HL-60 (cell line): ENCODE measurements at regions not wholly inside any gene's neighbourhood (a gene's known extent, or its start where the extent isn't known, plus 50 kb on each side); places are given as distances from the start of the nearest gene placed in this dataset.

Source experiments
- POLR2AphosphoS5 ChIP-seq: IDR thresholded peaks from 2 replicates; pipeline ENCODE4 v1.6.1; 2012; ENCODE audit warnings: low read depth
- SPI1 ChIP-seq: IDR thresholded peaks from 2 replicates; pipeline ENCODE4 v1.6.1; 2012; ENCODE audit warnings: low read depth, mild to moderate bottlenecking, borderline replicate concordance
- TF ChIP-seq, protein P1 (sequence below): IDR thresholded peaks from 2 replicates; pipeline ENCODE4 v1.6.1; 2012; ENCODE audit warnings: low read depth; ENCODE audit not compliant: insufficient replicate concordance
- TF ChIP-seq, protein P2 (sequence below): IDR thresholded peaks from one replicate; pipeline ENCODE4 v1.5.1; 2011; ENCODE audit warnings: low read length, control low read depth, inconsistent platforms; ENCODE audit not compliant: insufficient read depth

DNA sequence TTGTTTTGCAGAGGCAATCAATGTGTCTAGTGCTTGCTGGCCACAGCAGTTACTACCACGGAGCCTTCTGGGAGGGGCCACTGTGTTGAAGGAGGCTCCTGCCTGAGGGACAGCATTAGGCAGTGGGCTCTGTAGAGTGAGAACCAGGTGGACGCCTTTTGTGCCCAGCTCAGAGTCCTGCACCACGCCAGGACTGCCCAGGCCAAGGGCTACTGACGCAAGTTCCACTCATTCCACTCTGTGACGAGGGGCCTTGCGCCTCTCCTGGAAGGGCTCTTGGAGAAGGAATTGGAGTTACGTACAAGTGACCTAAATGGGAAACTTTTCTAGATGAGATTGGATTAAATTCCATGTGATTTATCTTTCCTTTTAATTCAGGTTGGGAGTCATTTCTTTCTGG is 102.8 kb upstream of the MAGEE2 start:
- TF ChIP-seq POLR2AphosphoS5 (no peak), SPI1 (no peak)
- TF ChIP-seq, protein P1, sequence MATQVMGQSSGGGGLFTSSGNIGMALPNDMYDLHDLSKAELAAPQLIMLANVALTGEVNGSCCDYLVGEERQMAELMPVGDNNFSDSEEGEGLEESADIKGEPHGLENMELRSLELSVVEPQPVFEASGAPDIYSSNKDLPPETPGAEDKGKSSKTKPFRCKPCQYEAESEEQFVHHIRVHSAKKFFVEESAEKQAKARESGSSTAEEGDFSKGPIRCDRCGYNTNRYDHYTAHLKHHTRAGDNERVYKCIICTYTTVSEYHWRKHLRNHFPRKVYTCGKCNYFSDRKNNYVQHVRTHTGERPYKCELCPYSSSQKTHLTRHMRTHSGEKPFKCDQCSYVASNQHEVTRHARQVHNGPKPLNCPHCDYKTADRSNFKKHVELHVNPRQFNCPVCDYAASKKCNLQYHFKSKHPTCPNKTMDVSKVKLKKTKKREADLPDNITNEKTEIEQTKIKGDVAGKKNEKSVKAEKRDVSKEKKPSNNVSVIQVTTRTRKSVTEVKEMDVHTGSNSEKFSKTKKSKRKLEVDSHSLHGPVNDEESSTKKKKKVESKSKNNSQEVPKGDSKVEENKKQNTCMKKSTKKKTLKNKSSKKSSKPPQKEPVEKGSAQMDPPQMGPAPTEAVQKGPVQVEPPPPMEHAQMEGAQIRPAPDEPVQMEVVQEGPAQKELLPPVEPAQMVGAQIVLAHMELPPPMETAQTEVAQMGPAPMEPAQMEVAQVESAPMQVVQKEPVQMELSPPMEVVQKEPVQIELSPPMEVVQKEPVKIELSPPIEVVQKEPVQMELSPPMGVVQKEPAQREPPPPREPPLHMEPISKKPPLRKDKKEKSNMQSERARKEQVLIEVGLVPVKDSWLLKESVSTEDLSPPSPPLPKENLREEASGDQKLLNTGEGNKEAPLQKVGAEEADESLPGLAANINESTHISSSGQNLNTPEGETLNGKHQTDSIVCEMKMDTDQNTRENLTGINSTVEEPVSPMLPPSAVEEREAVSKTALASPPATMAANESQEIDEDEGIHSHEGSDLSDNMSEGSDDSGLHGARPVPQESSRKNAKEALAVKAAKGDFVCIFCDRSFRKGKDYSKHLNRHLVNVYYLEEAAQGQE: no peak
- TF ChIP-seq, protein P2, sequence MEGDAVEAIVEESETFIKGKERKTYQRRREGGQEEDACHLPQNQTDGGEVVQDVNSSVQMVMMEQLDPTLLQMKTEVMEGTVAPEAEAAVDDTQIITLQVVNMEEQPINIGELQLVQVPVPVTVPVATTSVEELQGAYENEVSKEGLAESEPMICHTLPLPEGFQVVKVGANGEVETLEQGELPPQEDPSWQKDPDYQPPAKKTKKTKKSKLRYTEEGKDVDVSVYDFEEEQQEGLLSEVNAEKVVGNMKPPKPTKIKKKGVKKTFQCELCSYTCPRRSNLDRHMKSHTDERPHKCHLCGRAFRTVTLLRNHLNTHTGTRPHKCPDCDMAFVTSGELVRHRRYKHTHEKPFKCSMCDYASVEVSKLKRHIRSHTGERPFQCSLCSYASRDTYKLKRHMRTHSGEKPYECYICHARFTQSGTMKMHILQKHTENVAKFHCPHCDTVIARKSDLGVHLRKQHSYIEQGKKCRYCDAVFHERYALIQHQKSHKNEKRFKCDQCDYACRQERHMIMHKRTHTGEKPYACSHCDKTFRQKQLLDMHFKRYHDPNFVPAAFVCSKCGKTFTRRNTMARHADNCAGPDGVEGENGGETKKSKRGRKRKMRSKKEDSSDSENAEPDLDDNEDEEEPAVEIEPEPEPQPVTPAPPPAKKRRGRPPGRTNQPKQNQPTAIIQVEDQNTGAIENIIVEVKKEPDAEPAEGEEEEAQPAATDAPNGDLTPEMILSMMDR: no peak
